Activated naive CD4-positive, alpha-beta T cell treated with anti-CD3 and anti-CD28 coated beads, Interleukin-2, amount 50 U/mL, for 16 hours (primary cell): ENCODE measurements at regions not wholly inside any gene's neighbourhood (a gene's known extent, or its start where the extent isn't known, plus 50 kb on each side); places are given as distances from the start of the nearest gene placed in this dataset.
A peak's percentile ranks its signal among the peaks of the same experiment; 100 is the strongest.

Source experiments
- DNase-seq: peaks from one replicate; pipeline ENCODE4 v3.0.0-alpha.2; 2020

GRCh38 chrX:45722471-45722870 is 521.8 kb upstream of the DIPK2B start:
- no peak for DNase-seq

GRCh38 chrX:45719751-45720501 is 519.2 kb upstream of the DIPK2B start:
- no peak for DNase-seq

DNA sequence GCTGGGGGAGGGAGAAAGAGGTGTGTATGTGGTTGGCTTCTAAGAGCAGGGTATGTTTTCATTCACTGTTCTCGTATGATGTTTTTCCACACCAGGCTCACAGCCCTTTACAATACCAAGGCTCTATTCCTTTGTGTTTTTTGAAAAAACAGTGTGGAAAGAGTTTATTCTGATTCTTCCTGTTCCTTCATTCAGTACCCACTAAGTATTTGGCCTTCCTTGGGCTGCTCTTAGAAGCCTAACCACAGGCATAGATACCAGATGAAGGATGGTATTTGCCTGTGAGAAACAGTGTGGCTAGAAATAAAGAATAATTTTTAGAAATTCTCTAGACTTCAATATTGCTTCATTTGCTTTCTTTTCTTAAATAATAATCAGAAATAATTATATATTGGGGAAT is 518.0 kb upstream of the DIPK2B start:
- no peak for DNase-seq

DNA sequence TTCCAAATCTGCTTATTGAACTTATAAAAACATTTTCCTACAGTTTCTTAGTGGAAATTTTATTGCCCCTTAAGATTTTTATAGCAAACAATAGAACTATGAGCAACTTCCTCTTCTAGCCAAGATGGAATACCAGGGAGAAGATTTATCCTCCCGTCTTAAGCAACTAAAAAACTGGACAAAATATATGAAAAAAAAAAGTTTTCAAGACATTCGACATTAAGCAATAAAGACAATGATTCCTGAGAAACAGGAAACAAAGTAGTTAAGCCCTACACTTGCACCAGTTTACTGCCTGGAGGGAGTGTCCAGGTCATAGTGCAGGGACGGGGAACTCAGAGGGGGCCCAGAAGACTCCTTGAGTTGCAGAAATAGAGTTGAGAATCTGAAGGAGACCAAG is 516.1 kb upstream of the DIPK2B start:
- DNase-seq = no peak

DNA sequence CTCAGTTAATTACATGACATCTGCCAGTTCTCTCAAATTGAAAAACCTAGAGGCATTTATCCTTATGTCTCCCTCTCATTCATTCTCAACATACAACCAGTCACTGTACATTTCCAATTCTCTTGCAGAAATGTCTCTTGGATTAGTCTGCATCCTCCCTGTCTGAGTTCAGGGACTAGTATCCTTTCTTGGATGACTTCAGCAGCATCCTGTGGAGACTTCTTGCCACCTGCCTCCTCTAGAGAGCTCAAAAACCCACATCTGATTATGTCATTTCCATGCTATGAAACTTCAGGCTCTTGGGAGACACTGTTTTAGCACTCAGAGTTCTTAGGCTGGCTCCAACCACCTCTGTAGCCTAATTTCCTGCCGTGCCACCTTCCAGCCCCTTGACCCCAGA is 515.1 kb upstream of the DIPK2B start:
- no peak for DNase-seq

GRCh38 chrX:45714866-45715265 is 514.2 kb upstream of the DIPK2B start:
- no peak for DNase-seq

GRCh38 chrX:45712067-45712466 is 511.4 kb upstream of the DIPK2B start:
- DNase-seq = no peak

DNA sequence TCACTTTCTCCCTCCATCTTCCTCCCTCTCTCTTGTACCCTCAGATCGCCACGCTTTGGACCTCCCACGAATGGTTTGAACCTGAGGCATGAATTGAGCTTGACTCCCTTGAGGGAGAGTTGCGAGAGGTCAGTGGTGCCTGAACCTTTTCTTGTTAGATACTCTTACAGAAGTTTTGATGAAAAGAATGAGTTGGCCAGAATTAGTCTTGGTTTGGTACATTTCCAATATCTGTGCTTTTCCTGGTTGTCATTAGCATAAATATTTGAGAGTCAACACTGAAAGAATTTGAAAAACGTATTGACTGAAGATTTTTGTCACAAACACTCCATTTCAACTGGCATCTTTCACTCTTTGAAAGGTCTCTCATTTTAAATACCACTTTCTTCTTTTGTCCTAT is 510.6 kb upstream of the DIPK2B start:
- no peak for DNase-seq

DNA sequence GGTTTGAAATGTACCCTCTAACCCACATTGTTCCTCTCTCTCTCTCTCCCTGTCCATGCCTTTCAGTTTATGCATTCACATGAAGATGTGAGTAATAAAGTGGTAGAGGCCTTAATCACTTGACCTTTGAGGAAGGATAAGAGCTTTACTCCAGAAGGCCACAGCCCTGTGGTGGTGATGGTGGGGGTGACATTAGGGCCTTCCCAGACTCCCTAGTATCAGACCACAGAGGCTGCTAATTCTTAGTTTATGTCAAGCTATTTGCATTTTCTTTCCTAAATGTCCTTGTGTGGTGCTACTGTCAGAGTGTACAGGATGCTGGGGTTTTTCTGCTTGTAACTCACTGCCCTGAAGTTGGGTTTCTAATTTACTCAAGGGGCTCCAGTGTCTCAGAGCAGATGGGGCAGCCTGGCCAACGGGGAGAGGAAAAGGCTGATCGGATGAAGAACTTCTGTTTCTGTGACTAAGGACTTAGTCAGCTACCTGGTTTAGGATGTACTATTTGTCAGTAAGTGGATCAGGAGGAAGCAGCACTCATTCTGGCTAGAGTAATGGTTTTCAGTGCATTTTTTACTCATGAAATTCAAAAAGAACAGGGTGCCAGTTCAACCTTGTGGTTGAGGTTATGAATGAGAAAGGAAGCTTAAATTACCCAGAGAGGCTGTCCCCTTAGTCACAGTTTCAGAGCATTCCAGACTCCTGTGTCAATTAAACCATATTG is 509.6 kb upstream of the DIPK2B start:
- peak; percentile 58 for DNase-seq

- DNase-seq = no peak
These were observed 508.7 kb upstream of the DIPK2B start for GRCh38 chrX:45709381-45709780.

DNA sequence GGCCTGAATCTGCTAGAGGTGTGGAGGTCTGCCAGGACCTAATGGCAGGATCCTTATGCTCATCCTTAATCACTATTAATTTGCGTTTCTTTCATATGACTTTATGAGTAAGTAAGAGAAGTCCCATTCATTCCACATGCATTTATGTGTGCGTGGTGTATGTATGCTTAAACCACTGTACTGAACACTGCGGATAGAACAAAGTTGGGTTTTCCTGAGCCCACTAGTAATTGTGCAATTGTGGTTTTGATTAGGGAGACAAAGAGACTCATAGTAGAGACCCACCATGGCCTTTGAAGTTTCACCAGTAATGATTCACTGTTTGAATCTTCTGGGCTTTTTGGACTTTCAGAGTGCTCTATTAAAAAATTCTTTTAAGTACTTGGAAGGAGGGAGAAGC is 498.5 kb upstream of the DIPK2B start:
- DNase-seq = no peak

DNA sequence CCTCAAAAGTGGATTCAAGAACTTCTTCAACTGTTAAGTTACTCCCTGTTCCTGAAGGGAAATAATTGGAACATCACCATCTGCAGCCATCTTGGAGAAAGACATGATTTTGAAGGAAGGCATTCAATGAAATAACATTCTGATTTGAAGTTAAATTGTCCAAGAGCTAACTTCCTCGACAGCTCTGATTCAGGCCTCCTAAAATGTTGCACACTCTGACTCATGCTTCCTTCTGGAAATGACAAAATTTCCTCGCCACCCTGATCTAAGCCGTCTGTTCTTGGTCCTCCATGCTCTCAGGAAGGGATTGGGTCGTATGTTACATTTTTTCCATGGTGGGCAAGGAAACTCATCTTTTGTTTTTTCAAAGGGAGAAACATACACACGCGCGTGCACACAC is 496.9 kb upstream of the DIPK2B start:
- DNase-seq = no peak

- no peak for DNase-seq
These were observed 496.1 kb upstream of the DIPK2B start for GRCh38 chrX:45696736-45697135.

DNA sequence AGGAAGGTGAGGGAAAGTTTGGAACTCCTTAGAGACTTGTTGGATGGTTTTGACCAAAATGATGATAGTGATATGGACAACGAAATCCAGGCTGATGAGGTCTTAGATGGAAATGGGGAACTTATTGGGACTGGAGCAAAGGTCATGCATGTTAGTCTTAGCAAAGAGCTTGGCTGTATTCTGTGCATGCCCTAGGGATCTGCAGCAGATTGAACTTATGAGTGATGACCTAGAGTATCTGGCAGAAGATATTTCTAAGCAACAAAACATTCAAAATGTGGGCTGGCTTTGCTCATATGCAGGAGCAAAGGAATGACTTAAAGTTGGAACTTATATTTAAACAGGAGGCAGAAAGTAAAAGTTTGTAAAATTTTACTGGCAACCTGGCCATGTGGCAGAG is 489.3 kb upstream of the DIPK2B start:
- no peak for DNase-seq

- no peak for DNase-seq
These were observed 483.2 kb upstream of the DIPK2B start for GRCh38 chrX:45683914-45684313.

GRCh38 chrX:45681891-45682290 is 481.2 kb upstream of the DIPK2B start:
- no peak for DNase-seq

GRCh38 chrX:45669715-45670340 is 469.2 kb upstream of the DIPK2B start:
- no peak for DNase-seq

DNA sequence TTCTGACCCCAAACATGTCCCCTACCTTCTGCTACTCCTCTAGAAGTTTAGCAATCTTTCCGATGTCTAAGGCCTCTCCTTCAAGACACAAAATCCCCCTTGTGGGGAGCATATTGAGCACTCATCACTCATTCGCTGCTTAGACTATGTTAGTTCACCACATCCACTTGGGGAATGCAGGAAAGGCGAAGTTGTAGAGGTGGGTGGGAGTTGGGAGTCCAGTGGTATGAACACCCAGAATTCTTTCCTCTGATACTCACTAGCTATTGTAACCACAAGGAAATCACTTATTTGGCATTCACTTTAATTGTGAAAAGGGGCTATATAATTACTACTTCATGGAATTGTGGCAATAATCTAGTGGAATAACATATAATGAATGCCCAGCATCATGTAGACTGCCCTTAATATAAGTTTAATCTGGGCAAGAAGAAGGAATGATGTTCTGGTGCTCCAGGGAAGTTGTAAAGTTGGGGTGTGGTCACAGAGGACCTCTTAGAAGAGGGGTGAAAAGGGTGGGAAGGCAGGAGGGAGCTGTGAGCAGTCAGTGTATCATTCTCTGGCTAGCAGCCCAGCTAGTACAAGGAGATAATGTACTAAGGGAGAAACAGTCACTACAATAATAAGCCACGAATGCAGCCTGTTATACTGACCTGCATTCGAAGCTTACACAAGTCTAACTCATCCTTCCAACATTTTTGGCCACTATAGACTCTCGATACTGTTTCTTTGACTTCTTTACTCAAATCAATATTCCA is 468.2 kb upstream of the DIPK2B start:
- no peak for DNase-seq

GRCh38 chrX:45667666-45668065 is 467.0 kb upstream of the DIPK2B start:
- no peak for DNase-seq

DNA sequence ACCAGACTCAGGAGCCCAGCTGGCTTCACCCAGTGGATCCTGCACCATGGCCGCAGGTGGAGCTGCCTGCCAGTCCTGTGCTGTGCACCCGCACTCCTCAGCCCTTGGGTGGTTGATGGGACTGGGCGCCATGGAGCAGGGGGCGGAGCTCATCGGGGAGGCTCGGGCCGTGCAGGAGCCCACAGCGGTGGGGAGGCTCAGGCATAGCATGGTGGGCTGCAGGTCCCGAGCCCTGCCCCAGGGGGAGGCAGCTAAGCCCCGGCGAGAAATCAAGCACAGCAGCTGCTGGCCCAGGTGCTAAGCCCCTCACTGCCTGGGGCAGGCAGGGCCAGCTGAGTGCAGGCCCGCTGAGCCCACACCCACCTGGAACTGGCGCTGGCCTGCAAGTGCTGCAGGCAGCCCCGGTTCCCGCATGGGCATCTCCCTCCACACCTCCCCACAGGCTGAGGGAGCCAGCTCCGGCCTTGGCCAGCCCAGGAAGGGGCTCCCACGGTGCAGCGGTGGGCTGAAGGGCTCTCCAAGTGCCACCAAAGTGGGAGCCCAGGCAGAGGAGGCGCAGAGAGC is 464.1 kb upstream of the DIPK2B start:
- DNase-seq = no peak

DNA sequence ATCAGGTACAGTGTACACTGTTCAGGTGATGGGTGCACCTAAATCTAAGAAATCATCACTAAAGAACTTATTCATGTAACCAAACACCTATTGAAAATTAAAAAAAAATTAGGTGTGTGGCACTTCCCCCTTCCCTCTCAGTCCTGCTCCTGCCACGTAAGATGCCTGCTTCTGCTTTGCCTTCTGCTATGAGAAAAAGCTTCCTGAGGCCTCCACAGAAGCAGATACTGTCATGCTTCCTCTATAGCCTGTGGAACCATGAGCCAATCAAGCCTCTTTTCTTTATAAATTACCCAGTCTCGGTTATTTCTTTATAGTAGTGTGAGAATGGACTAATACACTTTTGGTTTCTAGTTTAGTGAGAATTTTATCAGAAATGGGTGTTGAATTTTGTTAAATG is 459.8 kb upstream of the DIPK2B start:
- no peak for DNase-seq

- no peak for DNase-seq
These were observed 432.7 kb upstream of the DIPK2B start for GRCh38 chrX:45633419-45633818.

GRCh38 chrX:45632506-45632905 is 431.8 kb upstream of the DIPK2B start:
- no peak for DNase-seq
